Upper lobe of right lung (tissue), 1 donor: ENCODE measurements at regions not wholly inside any gene's neighbourhood (a gene's known extent, or its start where the extent isn't known, plus 50 kb on each side); places are given as distances from the start of the nearest gene placed in this dataset.

Source experiments
- ATAC-seq: fragments of 200-7000 bp; cut with Tn5 transposase; one replicate; pipeline ENCODE4 v1.9.1; 2020; ENCODE audit warnings: mild to moderate bottlenecking, moderate library complexity
- DNase-seq: peaks from one replicate; pipeline ENCODE4 v3.0.0-alpha.2; 2020
- H3K27ac ChIP-seq: fragments of 200-600 bp; one replicate; pipeline ENCODE4 v1.8.0; 2022
- H3K27me3 ChIP-seq: fragments of 200-600 bp; one replicate; pipeline ENCODE4 v1.8.0; 2022; ENCODE audit warnings: mild to moderate bottlenecking
- H3K36me3 ChIP-seq: fragments of 200-600 bp; one replicate; pipeline ENCODE4 v1.8.0; 2022
- H3K4me1 ChIP-seq: fragments of 200-600 bp; one replicate; pipeline ENCODE4 v1.8.0; 2022
- H3K4me3 ChIP-seq: fragments of 200-600 bp; one replicate; pipeline ENCODE4 v1.8.0; 2022; ENCODE audit warnings: mild to moderate bottlenecking
- H3K9me3 ChIP-seq: fragments of 200-600 bp; one replicate; pipeline ENCODE4 v1.8.0; 2022
- CTCF ChIP-seq: fragments of 200-600 bp; IDR thresholded peaks from one replicate; pipeline ENCODE4 v1.8.0; 2022; ENCODE audit warnings: antibody characterized with exemption
- intact Hi-C: fragments of 100-400 bp; cut with DNase I; formaldehyde crosslinking; loops from one replicate; pipeline ENCODE4 v1.11.0; 2022
- donor health status: DM: no; HTN: yes; CAD: no; lungs with severe emphysema.

GRCh38 chr16:66198641-66199040 is 167.8 kb upstream of the CDH5 start:
- H3K27ac ChIP-seq = no peak overlapping the region
- no peak for TF ChIP-seq CTCF
- H3K27me3 ChIP-seq = no peaks in the 10 kb centered on the region
- H3K4me3 ChIP-seq = no peak overlapping the region
- DNase-seq (no peak), ATAC-seq (no peak)
- intact Hi-C loops = no loop called here
- no peaks in the 10 kb centered on the region for H3K36me3 ChIP-seq
- H3K9me3 ChIP-seq = no peaks in the 10 kb centered on the region
- no peaks in the 10 kb centered on the region for H3K4me1 ChIP-seq

- no peaks in the 10 kb centered on the region for H3K4me1 ChIP-seq
- ATAC-seq = peak; percentile 47
- H3K9me3 ChIP-seq = no peaks in the 10 kb centered on the region
- TF ChIP-seq CTCF = no peak
- no peak for DNase-seq
- intact Hi-C loops = no loop called here
- no peak overlapping the region for H3K27ac ChIP-seq
- H3K36me3 ChIP-seq = no peaks in the 10 kb centered on the region
- no peaks in the 10 kb centered on the region for H3K27me3 ChIP-seq
- no peak overlapping the region for H3K4me3 ChIP-seq
Measured at GRCh38 chr16:66197668-66198278, 168.7 kb upstream of the CDH5 start.

GRCh38 chr16:66196770-66197169 is 169.7 kb upstream of the CDH5 start:
- no peak for DNase-seq
- no peak for TF ChIP-seq CTCF

GRCh38 chr16:66194866-66195265 is 171.6 kb upstream of the CDH5 start:
- Histone ChIP-seq H3K27me3 (no peaks in the 10 kb centered on the region), H3K4me1 (no peaks in the 10 kb centered on the region), H3K9me3 (no peaks in the 10 kb centered on the region), H3K36me3 (no peaks in the 10 kb centered on the region), H3K4me3 (no peak overlapping the region), H3K27ac (no peak overlapping the region)
- no peak for DNase-seq
- no peak for ATAC-seq
- intact Hi-C loops = no loop called here
- TF ChIP-seq CTCF = no peak

More at GRCh38 chr16:66196770-66197169, 169.7 kb upstream of the CDH5 start:
- Histone ChIP-seq H3K4me3 (no peak overlapping the region), H3K4me1 (no peaks in the 10 kb centered on the region), H3K27ac (no peak overlapping the region), H3K9me3 (no peaks in the 10 kb centered on the region), H3K27me3 (no peaks in the 10 kb centered on the region), H3K36me3 (no peaks in the 10 kb centered on the region)
- intact Hi-C loops = no loop called here
- no peak for ATAC-seq

GRCh38 chr16:66193543-66194229 is 172.8 kb upstream of the CDH5 start:
- no peaks in the 10 kb centered on the region for H3K9me3 ChIP-seq
- H3K4me3 ChIP-seq = no peak overlapping the region
- H3K4me1 ChIP-seq = no peaks in the 10 kb centered on the region
- H3K27ac ChIP-seq = no peak overlapping the region
- ATAC-seq (no peak), DNase-seq (no peak)
- H3K27me3 ChIP-seq = no peaks in the 10 kb centered on the region
- TF ChIP-seq CTCF = no peak
- no peaks in the 10 kb centered on the region for H3K36me3 ChIP-seq
- intact Hi-C loops = no loop called here
